Body of pancreas (tissue), 4 donors: ENCODE measurements at regions not wholly inside any gene's neighbourhood (a gene's known extent, or its start where the extent isn't known, plus 50 kb on each side); places are given as distances from the start of the nearest gene placed in this dataset.

Experiments used
- POLR2A ChIP-seq, 3 donors: fragments of 450-650 bp; IDR thresholded peaks; one replicate each; pipeline ENCODE4 v1.6.1; 2016; ENCODE audit warnings: antibody characterized with exemption in 3 of 3, mild to moderate bottlenecking in 2 of 3
- TF ChIP-seq, protein P1 (sequence below), 7 experiments: fragments of 450-650 bp in 4 of 7; fragments of 200-600 bp in 3 of 7; sonication (generic) in 3 of 7; IDR thresholded peaks; one replicate each; pipeline ENCODE4 v1.5.1; 2016 to 2019; ENCODE audit warnings: antibody characterized with exemption in 7 of 7

- TF ChIP-seq, protein P1, sequence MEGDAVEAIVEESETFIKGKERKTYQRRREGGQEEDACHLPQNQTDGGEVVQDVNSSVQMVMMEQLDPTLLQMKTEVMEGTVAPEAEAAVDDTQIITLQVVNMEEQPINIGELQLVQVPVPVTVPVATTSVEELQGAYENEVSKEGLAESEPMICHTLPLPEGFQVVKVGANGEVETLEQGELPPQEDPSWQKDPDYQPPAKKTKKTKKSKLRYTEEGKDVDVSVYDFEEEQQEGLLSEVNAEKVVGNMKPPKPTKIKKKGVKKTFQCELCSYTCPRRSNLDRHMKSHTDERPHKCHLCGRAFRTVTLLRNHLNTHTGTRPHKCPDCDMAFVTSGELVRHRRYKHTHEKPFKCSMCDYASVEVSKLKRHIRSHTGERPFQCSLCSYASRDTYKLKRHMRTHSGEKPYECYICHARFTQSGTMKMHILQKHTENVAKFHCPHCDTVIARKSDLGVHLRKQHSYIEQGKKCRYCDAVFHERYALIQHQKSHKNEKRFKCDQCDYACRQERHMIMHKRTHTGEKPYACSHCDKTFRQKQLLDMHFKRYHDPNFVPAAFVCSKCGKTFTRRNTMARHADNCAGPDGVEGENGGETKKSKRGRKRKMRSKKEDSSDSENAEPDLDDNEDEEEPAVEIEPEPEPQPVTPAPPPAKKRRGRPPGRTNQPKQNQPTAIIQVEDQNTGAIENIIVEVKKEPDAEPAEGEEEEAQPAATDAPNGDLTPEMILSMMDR (IDR thresholded peaks at IDR 0.05) = no peak
- no peak for TF ChIP-seq POLR2A (IDR thresholded peaks at IDR 0.05)
Measured at GRCh38 chr6:991192-991591, 298.3 kb upstream of the EXOC2 start.
